Transverse colon (tissue), 4 donors: ENCODE measurements at regions not wholly inside any gene's neighbourhood (a gene's known extent, or its start where the extent isn't known, plus 50 kb on each side); places are given as distances from the start of the nearest gene placed in this dataset.

Experiments
- POLR2A ChIP-seq: fragments of 450-650 bp; IDR thresholded peaks from one replicate; pipeline ENCODE4 v1.6.1; 2016; ENCODE audit warnings: antibody characterized with exemption, mild to moderate bottlenecking, moderate library complexity
- POLR2AphosphoS5 ChIP-seq, 3 donors: sonication (generic); formaldehyde crosslinking; IDR thresholded peaks; one replicate each; pipeline ENCODE4 v1.6.1; 2016; ENCODE audit warnings: antibody characterized with exemption in 3 of 3
- TF ChIP-seq, protein P1 (sequence below), 5 experiments: fragments of 200-600 bp in 3 of 5; fragments of 450-650 bp in 2 of 5; sonication (generic) in 3 of 5; IDR thresholded peaks; 1 replicate in 2 of 5; 2 replicates in 3 of 5; pipeline ENCODE4 v1.5.1; 2016 to 2017; ENCODE audit warnings: antibody characterized with exemption in 5 of 5, inconsistent platforms in 3 of 5, mild to moderate bottlenecking in 2 of 5, moderate library complexity in 1 of 5

DNA sequence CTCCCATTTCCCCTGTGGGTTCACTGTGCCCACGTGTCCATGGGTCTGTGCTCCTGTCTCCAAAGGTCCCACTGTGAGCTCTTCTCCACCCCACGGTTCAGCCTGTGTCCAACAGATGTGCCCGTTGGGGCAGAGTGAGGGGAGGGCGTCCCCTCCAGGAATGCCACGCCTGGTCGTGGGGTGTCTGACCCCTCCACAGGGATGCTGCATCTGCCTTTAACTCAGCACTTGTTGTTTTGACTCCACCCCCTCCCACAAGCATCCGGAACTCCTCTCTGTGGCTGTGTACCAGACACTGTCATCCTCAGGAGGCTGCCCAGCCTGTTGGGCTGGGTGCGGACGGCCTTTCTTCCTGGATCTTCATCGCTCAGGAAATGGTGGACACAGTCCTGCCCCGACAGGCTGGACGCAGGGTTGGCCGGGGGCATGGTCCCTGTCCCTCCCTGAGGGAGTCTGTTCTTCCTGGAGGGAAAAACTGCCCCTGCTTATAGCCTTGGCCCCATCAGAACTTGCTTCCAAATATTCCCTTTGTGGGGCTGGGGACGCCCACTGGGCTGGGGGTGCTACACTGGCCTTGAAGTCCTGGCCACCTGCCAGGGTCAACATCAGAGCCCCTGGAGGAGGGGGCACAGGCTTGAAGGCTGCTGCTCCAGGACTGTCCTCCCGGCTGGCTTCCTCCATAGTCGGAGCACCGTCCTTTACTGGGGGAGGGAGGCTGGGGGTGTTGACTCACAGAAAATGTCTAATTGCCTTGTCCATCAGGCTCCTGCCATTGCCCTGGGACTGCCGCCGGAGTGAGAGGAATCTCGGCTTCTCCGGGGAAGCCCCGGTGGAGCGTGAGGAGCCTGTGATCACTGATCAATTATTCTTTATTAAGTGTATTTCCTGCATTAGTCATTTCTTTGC lies 182.0 kb upstream of the C1orf174 start:
- TF ChIP-seq POLR2A (no peak), POLR2AphosphoS5 (IDR thresholded peaks at IDR 0.05) (no peak)
- TF ChIP-seq, protein P1, sequence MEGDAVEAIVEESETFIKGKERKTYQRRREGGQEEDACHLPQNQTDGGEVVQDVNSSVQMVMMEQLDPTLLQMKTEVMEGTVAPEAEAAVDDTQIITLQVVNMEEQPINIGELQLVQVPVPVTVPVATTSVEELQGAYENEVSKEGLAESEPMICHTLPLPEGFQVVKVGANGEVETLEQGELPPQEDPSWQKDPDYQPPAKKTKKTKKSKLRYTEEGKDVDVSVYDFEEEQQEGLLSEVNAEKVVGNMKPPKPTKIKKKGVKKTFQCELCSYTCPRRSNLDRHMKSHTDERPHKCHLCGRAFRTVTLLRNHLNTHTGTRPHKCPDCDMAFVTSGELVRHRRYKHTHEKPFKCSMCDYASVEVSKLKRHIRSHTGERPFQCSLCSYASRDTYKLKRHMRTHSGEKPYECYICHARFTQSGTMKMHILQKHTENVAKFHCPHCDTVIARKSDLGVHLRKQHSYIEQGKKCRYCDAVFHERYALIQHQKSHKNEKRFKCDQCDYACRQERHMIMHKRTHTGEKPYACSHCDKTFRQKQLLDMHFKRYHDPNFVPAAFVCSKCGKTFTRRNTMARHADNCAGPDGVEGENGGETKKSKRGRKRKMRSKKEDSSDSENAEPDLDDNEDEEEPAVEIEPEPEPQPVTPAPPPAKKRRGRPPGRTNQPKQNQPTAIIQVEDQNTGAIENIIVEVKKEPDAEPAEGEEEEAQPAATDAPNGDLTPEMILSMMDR (IDR thresholded peaks at IDR 0.05): no peak
